Spleen (tissue), 3 donors: ENCODE measurements at regions not wholly inside any gene's neighbourhood (a gene's known extent, or its start where the extent isn't known, plus 50 kb on each side); places are given as distances from the start of the nearest gene placed in this dataset.

ENCODE experiments used
- POLR2A ChIP-seq, 3 donors: fragments of 450-650 bp; IDR thresholded peaks; one replicate each; pipeline ENCODE4 v1.5.1; 2017; ENCODE audit warnings: antibody characterized with exemption in 3 of 3, mild to moderate bottlenecking in 1 of 3
- POLR2AphosphoS5 ChIP-seq, 3 donors: sonication (generic); formaldehyde crosslinking; IDR thresholded peaks; one replicate each; pipeline ENCODE4 v1.5.1; 2017; ENCODE audit warnings: antibody characterized with exemption in 3 of 3

DNA sequence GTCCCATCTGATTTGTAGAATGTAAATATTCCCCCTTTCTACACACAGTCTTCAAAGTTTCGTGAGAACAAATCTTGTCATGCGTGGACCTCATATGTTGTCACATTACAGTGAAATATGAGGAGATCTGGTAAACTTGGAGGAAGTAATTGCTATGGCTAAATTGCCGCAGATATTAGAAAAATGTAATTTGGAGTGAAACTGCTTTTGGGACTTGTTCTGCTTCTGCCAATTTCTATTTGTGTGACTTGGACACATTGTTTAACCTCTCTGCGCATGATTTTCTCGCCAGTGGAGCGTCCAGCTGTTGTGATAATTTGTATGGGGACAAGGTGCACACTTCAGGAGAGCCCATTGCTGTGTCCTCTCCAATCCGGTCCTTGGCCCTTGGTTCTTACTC lies 693.1 kb upstream of the SLC10A2 start:
- no peak for TF ChIP-seq POLR2AphosphoS5 (IDR thresholded peaks at IDR 0.05)
- TF ChIP-seq POLR2A (IDR thresholded peaks at IDR 0.05) = no peak
